Fibroblast of lung (primary cell): ENCODE measurements at regions not wholly inside any gene's neighbourhood (a gene's known extent, or its start where the extent isn't known, plus 50 kb on each side); places are given as distances from the start of the nearest gene placed in this dataset.

Experiments used
- DNase-seq, 2 donors: peaks; one replicate each; pipeline versions ENCODE4 v3.0.0 to v3.0.0-alpha.2; 2010; ENCODE audit warnings: low read depth in 2 of 2
- H2AFZ ChIP-seq: 2 replicates; pipeline ENCODE4 v1.5.1; 2012; ENCODE audit warnings: low read length, control low read depth, inconsistent platforms
- H3K27ac ChIP-seq: 2 replicates; pipeline ENCODE4 v1.5.1; 2011; ENCODE audit warnings: low read length, control low read depth; ENCODE audit not compliant: insufficient read depth
- H3K27me3 ChIP-seq: 2 replicates; pipeline ENCODE4 v1.5.1; 2011; ENCODE audit warnings: mild to moderate bottlenecking, low read length; ENCODE audit not compliant: control insufficient read depth, insufficient read depth
- H3K36me3 ChIP-seq: 2 replicates; pipeline ENCODE4 v1.5.1; 2011; ENCODE audit warnings: low read length; ENCODE audit not compliant: control insufficient read depth, insufficient read depth
- H3K4me1 ChIP-seq: 2 replicates; pipeline ENCODE4 v1.5.1; 2011; ENCODE audit warnings: low read length; ENCODE audit not compliant: control insufficient read depth, insufficient read depth; ENCODE audit errors: extremely low read depth
- H3K4me2 ChIP-seq: 2 replicates; pipeline ENCODE4 v1.5.1; 2011; ENCODE audit warnings: low read length, control low read depth; ENCODE audit not compliant: insufficient read depth; ENCODE audit errors: extremely low read depth
- H3K4me3 ChIP-seq, 4 experiments: fragments of 200-600 bp in 1 of 4; sonication (generic) in 1 of 4; replicated peaks in 1 of 4; 2 replicates each; pipeline ENCODE4 v1.5.1; 2011 to 2016; ENCODE audit warnings: low read length in 4 of 4, low read depth in 3 of 4, mild to moderate bottlenecking in 3 of 4, control low read depth in 2 of 4, inconsistent platforms in 1 of 4, mixed read lengths in 1 of 4; ENCODE audit not compliant: insufficient read depth in 1 of 4; ENCODE audit errors: control extremely low read depth in 1 of 4
- H3K79me2 ChIP-seq: 2 replicates; pipeline ENCODE4 v1.5.1; 2012; ENCODE audit warnings: mild to moderate bottlenecking, low read length, inconsistent platforms; ENCODE audit not compliant: control insufficient read depth, insufficient read depth
- H3K9ac ChIP-seq: 2 replicates; pipeline ENCODE4 v1.5.1; 2011; ENCODE audit warnings: mild to moderate bottlenecking, low read length, control low read depth; ENCODE audit not compliant: insufficient read depth
- H3K9me3 ChIP-seq: 2 replicates; pipeline ENCODE4 v1.5.1; 2012; ENCODE audit warnings: low read depth, low read length; ENCODE audit not compliant: control insufficient read depth, insufficient read depth
- H4K20me1 ChIP-seq: 2 replicates; pipeline ENCODE4 v1.5.1; 2011; ENCODE audit warnings: low read length; ENCODE audit not compliant: control insufficient read depth, insufficient read depth; ENCODE audit errors: extremely low read depth
- CTCF ChIP-seq, 2 donors: IDR thresholded peaks in 1 of 2; conservative IDR thresholded peaks in 1 of 2; 1 replicate in 1 of 2; 2 replicates in 1 of 2; pipeline ENCODE4 v1.5.1; 2011 to 2012; ENCODE audit warnings: low read length in 2 of 2, control low read depth in 1 of 2, inconsistent platforms in 1 of 2, low read depth in 1 of 2, mild to moderate bottlenecking in 1 of 2
- EZH2 ChIP-seq: IDR thresholded peaks from 2 replicates; pipeline ENCODE4 v1.5.1; 2012; ENCODE audit warnings: low read length, control low read depth, mild to moderate bottlenecking; ENCODE audit errors: missing control alignments

GRCh38 chr4:143273160-143273917, 63.3 kb upstream of the GAB1 start:
- Histone ChIP-seq H4K20me1 (no peaks in the 10 kb centered on the region), H3K4me1 (no peaks in the 10 kb centered on the region), H3K36me3 (no peaks in the 10 kb centered on the region), H3K79me2 (no peaks in the 10 kb centered on the region), H3K4me3 (no peak overlapping the region), H2AFZ (no peak overlapping the region), H3K9ac (no peak overlapping the region), H3K27ac (no peak overlapping the region), H3K4me2 (no peak overlapping the region), H3K9me3 (no peaks in the 10 kb centered on the region), H3K27me3 (no peaks in the 10 kb centered on the region)
- no peak for TF ChIP-seq CTCF (conservative IDR thresholded peaks at IDR 0.05 in 1 of 2, IDR thresholded peaks at IDR 0.05 in 1 of 2; ENCODE audit: low read depth in 1 of 2, low read length in 2 of 2)
- no peak for TF ChIP-seq EZH2
- DNase-seq: peak; percentile 24 to 38

- no peak overlapping the region for H3K9ac ChIP-seq
- peaks cover 6% of the 10 kb centered on the region for H3K4me1 ChIP-seq
- H3K27me3 ChIP-seq: no peaks in the 10 kb centered on the region
- TF ChIP-seq EZH2: no peak
- TF ChIP-seq CTCF (conservative IDR thresholded peaks at IDR 0.05 in 1 of 2, IDR thresholded peaks at IDR 0.05 in 1 of 2; ENCODE audit: low read depth in 1 of 2, low read length in 2 of 2): no peak
- H3K36me3 ChIP-seq: no peaks in the 10 kb centered on the region
- no peak overlapping the region for H3K27ac ChIP-seq
- no peaks in the 10 kb centered on the region for H3K9me3 ChIP-seq
- H3K79me2 ChIP-seq: no peaks in the 10 kb centered on the region
- no peak overlapping the region for H3K4me3 ChIP-seq
- no peaks in the 10 kb centered on the region for H4K20me1 ChIP-seq
- no peak for DNase-seq
- no peak overlapping the region for H3K4me2 ChIP-seq
- H2AFZ ChIP-seq: no peak overlapping the region
Measured at GRCh38 chr4:143280861-143281260, 55.8 kb upstream of the GAB1 start.

- H3K9ac ChIP-seq: no peak overlapping the region
- H3K36me3 ChIP-seq: no peaks in the 10 kb centered on the region
- no peaks in the 10 kb centered on the region for H4K20me1 ChIP-seq
- H3K4me2 ChIP-seq: no peak overlapping the region
- H2AFZ ChIP-seq: no peak overlapping the region
- peak in 1 of 2 donors; percentile 69 for DNase-seq
- no peak overlapping the region for H3K4me3 ChIP-seq
- H3K9me3 ChIP-seq: no peaks in the 10 kb centered on the region
- H3K27me3 ChIP-seq: no peaks in the 10 kb centered on the region
- H3K79me2 ChIP-seq: no peaks in the 10 kb centered on the region
- peak overlapping the region; percentile 2 for H3K27ac ChIP-seq
- H3K4me1 ChIP-seq: peaks cover 8% of the 10 kb centered on the region
- TF ChIP-seq EZH2 (no peak), CTCF (conservative IDR thresholded peaks at IDR 0.05 in 1 of 2, IDR thresholded peaks at IDR 0.05 in 1 of 2; ENCODE audit: low read depth in 1 of 2, low read length in 2 of 2) (no peak)
Measured at GRCh38 chr4:143281507-143282190, 55.0 kb upstream of the GAB1 start.
